ENCODE measurements at regions not wholly inside any gene's neighbourhood (a gene's known extent, or its start where the extent isn't known, plus 50 kb on each side); places are given as distances from the start of the nearest gene placed in this dataset.

GRCh38 chr6:9412951-9413559 lies 977.7 kb upstream of the SLC35B3 start:
- no peak for DNase-seq
- Histone ChIP-seq H3K4me1 (ENCODE audit: control insufficient read depth in 1 of 2, insufficient read depth in 2 of 2, low read length in 2 of 2) (no peaks in the 10 kb centered on the region), H3K27ac (ENCODE audit: low read depth in 1 of 2, low read length in 2 of 2) (no peak overlapping the region), H4K20me1 (ENCODE audit: insufficient read depth, low read length) (no peaks in the 10 kb centered on the region), H2AFZ (ENCODE audit: insufficient read depth, low read depth, low read length, poor library complexity, severe bottlenecking) (no peak overlapping the region), H3K4me3 (replicated peaks in 1 of 3; ENCODE audit: low read depth in 2 of 3, low read length in 3 of 3) (no peak overlapping the region), H3K27me3 (ENCODE audit: control insufficient read depth in 2 of 2, insufficient read depth in 2 of 2, low read length in 2 of 2) (no peaks in the 10 kb centered on the region), H3K36me3 (replicated peaks in 1 of 2; ENCODE audit: control insufficient read depth in 1 of 2, insufficient read depth in 2 of 2, low read length in 2 of 2) (no peaks in the 10 kb centered on the region), H3K4me2 (replicated peaks; ENCODE audit: extremely low read depth, low read length, poor library complexity, severe bottlenecking) (no peak overlapping the region), H3K9ac (ENCODE audit: insufficient read depth, low read length, poor library complexity, severe bottlenecking) (no peak overlapping the region), H3K9me3 (replicated peaks in 1 of 2; ENCODE audit: control insufficient read depth in 1 of 2, insufficient read depth in 1 of 2, low read length in 2 of 2) (no peaks in the 10 kb centered on the region), H3K79me2 (ENCODE audit: insufficient read depth, low read length) (no peaks in the 10 kb centered on the region)
- peak; percentile 21 for TF ChIP-seq CTCF (IDR thresholded peaks at IDR 0.05)
- H3K4me3 Mint-ChIP-seq: no peak overlapping the region
- intact Hi-C loops (cut with micrococcal nuclease): no loop called here
- H3K36me3 Mint-ChIP-seq: no peaks in the 10 kb centered on the region
- peaks cover 0 to 2% (median 0%) of the 10 kb centered on the region in 3 donors for H3K27me3 Mint-ChIP-seq (ENCODE audit: low read depth in 3 of 3)
- no CpG with 5 or more reads among the region's 5 CpGs for WGBS (ENCODE audit: insufficient coverage)
- no peaks in the 10 kb centered on the region for H3K4me1 Mint-ChIP-seq
- H3K9me3 Mint-ChIP-seq: peaks cover 0 to 3% (median 0%) of the 10 kb centered on the region in 7 donors
- no peak overlapping the region for H3K27ac Mint-ChIP-seq

GRCh38 chr6:9409126-9409525 lies 973.8 kb upstream of the SLC35B3 start:
- Histone ChIP-seq H3K4me2 (replicated peaks; ENCODE audit: extremely low read depth, low read length, poor library complexity, severe bottlenecking) (no peak overlapping the region), H3K4me1 (ENCODE audit: control insufficient read depth in 1 of 2, insufficient read depth in 2 of 2, low read length in 2 of 2) (no peaks in the 10 kb centered on the region), H4K20me1 (ENCODE audit: insufficient read depth, low read length) (no peaks in the 10 kb centered on the region), H2AFZ (ENCODE audit: insufficient read depth, low read depth, low read length, poor library complexity, severe bottlenecking) (no peak overlapping the region), H3K27ac (ENCODE audit: low read depth in 1 of 2, low read length in 2 of 2) (no peak overlapping the region), H3K27me3 (ENCODE audit: control insufficient read depth in 2 of 2, insufficient read depth in 2 of 2, low read length in 2 of 2) (no peaks in the 10 kb centered on the region), H3K9me3 (replicated peaks in 1 of 2; ENCODE audit: control insufficient read depth in 1 of 2, insufficient read depth in 1 of 2, low read length in 2 of 2) (no peaks in the 10 kb centered on the region), H3K79me2 (ENCODE audit: insufficient read depth, low read length) (no peaks in the 10 kb centered on the region), H3K4me3 (replicated peaks in 1 of 3; ENCODE audit: low read depth in 2 of 3, low read length in 3 of 3) (no peak overlapping the region), H3K36me3 (replicated peaks in 1 of 2; ENCODE audit: control insufficient read depth in 1 of 2, insufficient read depth in 2 of 2, low read length in 2 of 2) (no peaks in the 10 kb centered on the region), H3K9ac (ENCODE audit: insufficient read depth, low read length, poor library complexity, severe bottlenecking) (no peak overlapping the region)
- Mint-ChIP-seq H3K4me3 (no peak overlapping the region), H3K9me3 (peaks cover 0 to 3% (median 0%) of the 10 kb centered on the region in 7 donors), H3K36me3 (no peaks in the 10 kb centered on the region), H3K27ac (no peak overlapping the region), H3K4me1 (no peaks in the 10 kb centered on the region), H3K27me3 (ENCODE audit: low read depth in 3 of 3) (peaks cover 0 to 2% (median 0%) of the 10 kb centered on the region in 3 donors)
- no peak for DNase-seq
- no peak for TF ChIP-seq CTCF (IDR thresholded peaks at IDR 0.05)
- WGBS (ENCODE audit: insufficient coverage): no CpG with 5 or more reads among the region's 2 CpGs
- intact Hi-C loops (cut with micrococcal nuclease): no loop called here
